GM12878 (cell line): ENCODE measurements at regions not wholly inside any gene's neighbourhood (a gene's known extent, or its start where the extent isn't known, plus 50 kb on each side); places are given as distances from the start of the nearest gene placed in this dataset.

Experiments used
- ATAC-seq: fragments of 200-7000 bp; cut with Tn5 transposase; 3 replicates; pipeline ENCODE4 v1.9.1; 2020; ENCODE audit warnings: mild to moderate bottlenecking, moderate library complexity
- BruUV-seq: library from RNA; stranded (reverse); fragments of 400-500 nt; replicated peaks from 2 replicates; lab custom pipeline; 2021; lab: Mats Ljungman, UMichigan
- CTCF ChIA-PET: fragments of 300-600 bp; sonication (Branson Sonifier 250); formaldehyde crosslinking; extraction: SDS; loops from one replicate; lab custom pipeline; 2021; ENCODE audit warnings: inconsistent platforms; lab: Yijun Ruan, JAX
- POLR2A ChIA-PET: fragments of 350-600 bp; formaldehyde crosslinking; extraction: SDS; loops from one replicate; lab custom pipeline; 2021; ENCODE audit warnings: inconsistent platforms; lab: Charles Lee
- RAD21 ChIA-PET: fragments of 300-600 bp; sonication (Branson Sonifier 250); formaldehyde crosslinking; loops from one replicate; lab custom pipeline; 2023; ENCODE audit warnings: antibody characterized with exemption; ENCODE audit not compliant: unreplicated experiment; lab: Charles Lee
- SMC1A ChIA-PET: fragments of 300-600 bp; sonication (Branson Sonifier 250); formaldehyde crosslinking; loops from one replicate; lab custom pipeline; 2023; ENCODE audit not compliant: unreplicated experiment, uncharacterized antibody; lab: Charles Lee
- DNase-seq: peaks from one replicate; pipeline ENCODE4 v3.0.0-alpha.2; 2011; ENCODE audit warnings: low read depth, low spot score
- FAIRE-seq: peaks from 3 replicates; lab custom pipeline; 2011; peaks lifted over from hg19 to GRCh38; lab: Jason Lieb, UNC
- H2AFZ ChIP-seq: 2 replicates; pipeline ENCODE4 v1.6.0; 2011; ENCODE audit warnings: low read depth, low read length, control low read depth; ENCODE audit not compliant: control insufficient read depth
- H3K27ac ChIP-seq: 2 replicates; pipeline ENCODE4 v1.5.1; 2011; ENCODE audit warnings: control low read depth; ENCODE audit not compliant: control insufficient read depth, insufficient read depth
- H3K27me3 ChIP-seq, 2 experiments: replicated peaks in 1 of 2; 2 replicates each; pipeline versions ENCODE4 v1.6.0 to v1.6.1; 2011; ENCODE audit warnings: low read length in 1 of 2; ENCODE audit not compliant: control insufficient read depth in 2 of 2, insufficient read depth in 2 of 2
- H3K36me3 ChIP-seq, 2 experiments: 2 replicates each; pipeline ENCODE4 v1.5.1; 2011; ENCODE audit warnings: low read length in 1 of 2; ENCODE audit not compliant: control insufficient read depth in 2 of 2, insufficient read depth in 2 of 2
- H3K4me1 ChIP-seq: 2 replicates; pipeline ENCODE4 v1.6.1; 2011; ENCODE audit warnings: mild to moderate bottlenecking, low read length, moderate library complexity, mixed read lengths; ENCODE audit not compliant: control insufficient read depth, insufficient read depth
- H3K4me2 ChIP-seq: 2 replicates; pipeline ENCODE4 v1.6.0; 2011; ENCODE audit warnings: control low read depth; ENCODE audit not compliant: control insufficient read depth, insufficient read depth
- H3K4me3 ChIP-seq: fragments of 200-600 bp; sonication (generic); 2 replicates; pipeline ENCODE4 v1.5.1; 2016
- H3K79me2 ChIP-seq: 2 replicates; pipeline ENCODE4 v1.6.0; 2011; ENCODE audit warnings: low read length; ENCODE audit not compliant: control insufficient read depth, insufficient read depth
- H3K9ac ChIP-seq: 2 replicates; pipeline ENCODE4 v1.8.0; 2011; ENCODE audit warnings: low read length, control low read depth, mixed read lengths; ENCODE audit not compliant: control insufficient read depth, insufficient read depth
- H3K9me3 ChIP-seq: replicated peaks from 3 replicates; pipeline ENCODE4 v1.5.1; 2011; ENCODE audit warnings: mild to moderate bottlenecking, low read length; ENCODE audit not compliant: control insufficient read depth, insufficient read depth
- H4K20me1 ChIP-seq: 2 replicates; pipeline ENCODE4 v1.6.0; 2011; ENCODE audit not compliant: control insufficient read depth, insufficient read depth
- BCL3 ChIP-seq: IDR thresholded peaks from 2 replicates; pipeline ENCODE4 v1.6.1; 2011; ENCODE audit warnings: borderline replicate concordance, low read depth, mild to moderate bottlenecking, moderate library complexity, low read length; ENCODE audit not compliant: insufficient read depth, poor library complexity, severe bottlenecking
- CEBPZ ChIP-seq: fragments of 150-350 bp; IDR thresholded peaks from 2 replicates; pipeline ENCODE4 v1.6.1; 2016; ENCODE audit warnings: low read depth, low read length
- CHD2 ChIP-seq: IDR thresholded peaks from 2 replicates; pipeline ENCODE4 v1.6.1; 2011; ENCODE audit warnings: low read depth, low read length, improper control_type of control experiment, borderline replicate concordance
- NFYA ChIP-seq: IDR thresholded peaks from 2 replicates; pipeline ENCODE4 v1.6.1; 2011; ENCODE audit warnings: low read depth, mild to moderate bottlenecking, low read length, improper control_type of control experiment, borderline replicate concordance
- PAX5 ChIP-seq: IDR thresholded peaks from 2 replicates; pipeline ENCODE4 v1.6.1; 2011; ENCODE audit warnings: low read depth, low read length, borderline replicate concordance
- RB1 ChIP-seq: fragments of 450-650 bp; formaldehyde crosslinking; IDR thresholded peaks from 2 replicates; pipeline ENCODE4 v1.6.1; 2017; ENCODE audit warnings: mild to moderate bottlenecking, borderline replicate concordance
- SP1 ChIP-seq: IDR thresholded peaks from one replicate; pipeline ENCODE4 v1.6.1; 2011; ENCODE audit warnings: low read depth, low read length
- WGBS: methylation state at CpG from one replicate; pipeline ENCODE4 v1.1.6; 2016; ENCODE audit warnings: low lambda C conversion rate; ENCODE audit not compliant: insufficient replicate concordance, insufficient coverage; ENCODE audit errors: missing lambda C conversion rate; 5-methylcytosine and 5-hydroxymethylcytosine counted together
- in situ Hi-C: fragments of 300-500 bp; cut with MboI; formaldehyde crosslinking; loops from 9 replicates; pipeline ENCODE4 v1.14.3; 2018; ENCODE audit warnings: mixed read lengths
- intact Hi-C: fragments of 100-400 bp; cut with micrococcal nuclease; formaldehyde crosslinking; loops from one replicate; pipeline ENCODE4 v1.14.2; 2022; ENCODE audit not compliant: unreplicated experiment

- ATAC-seq (no peak), DNase-seq (no peak)
- 9% methylated on average over 4 of the region's 4 CpGs for WGBS
- Histone ChIP-seq H3K27me3 (no peaks in the 10 kb centered on the region), H3K4me3 (no peak overlapping the region), H2AFZ (no peak overlapping the region), H4K20me1 (no peaks in the 10 kb centered on the region), H3K9me3 (no peaks in the 10 kb centered on the region), H3K9ac (no peak overlapping the region), H3K4me1 (no peaks in the 10 kb centered on the region), H3K36me3 (no peaks in the 10 kb centered on the region), H3K79me2 (no peaks in the 10 kb centered on the region), H3K27ac (no peak overlapping the region)
- RAD21 ChIA-PET: no interaction called here
- in situ Hi-C loops (no loop called here), intact Hi-C loops (no loop called here)
- POLR2A ChIA-PET: no interaction called here
- CTCF ChIA-PET: no interaction called here
- TF ChIP-seq RB1 (no peak), CHD2 (no peak), CEBPZ (no peak), PAX5 (no peak), NFYA (no peak), BCL3 (no peak), SP1 (no peak)
- TF ChIP-seq, all 136 proteins: peak for 0
- FAIRE-seq: no peak
- H3K4me2 ChIP-seq: no peak overlapping the region
- no TSS peak for BruUV-seq
- SMC1A ChIA-PET: interaction anchor here (0.7 kb wide), 1 partner anchor 144 kb away, joined by 3 read pairs; no protein-coding TSS in a partner anchor
Observed at GRCh38 chr3:106789276-106789675, 588.0 kb upstream of the CCDC54 start.
